Osteoblast (primary cell): ENCODE measurements at regions not wholly inside any gene's neighbourhood (a gene's known extent, or its start where the extent isn't known, plus 50 kb on each side); places are given as distances from the start of the nearest gene placed in this dataset.

Experiments
- DNase-seq: peaks from one replicate; pipeline ENCODE4 v3.0.0; 2011; ENCODE audit warnings: low spot score, mixed read lengths; ENCODE audit not compliant: insufficient read length; ENCODE audit errors: missing footprints
- H2AFZ ChIP-seq: 2 replicates; pipeline ENCODE4 v1.6.0; 2011; ENCODE audit warnings: mild to moderate bottlenecking, low read length
- H3K27ac ChIP-seq: 2 replicates; pipeline ENCODE4 v1.5.1; 2011; ENCODE audit warnings: mild to moderate bottlenecking, low read depth, low read length, moderate library complexity
- H3K27me3 ChIP-seq: 2 replicates; pipeline ENCODE4 v1.6.0; 2012; ENCODE audit warnings: mild to moderate bottlenecking, control low read depth, inconsistent platforms, low read length, moderate library complexity; ENCODE audit not compliant: insufficient read depth
- H3K36me3 ChIP-seq: 2 replicates; pipeline ENCODE4 v1.5.1; 2011; ENCODE audit warnings: mild to moderate bottlenecking, low read length, control low read depth, moderate library complexity; ENCODE audit not compliant: insufficient read depth
- H3K4me1 ChIP-seq: 2 replicates; pipeline ENCODE4 v1.5.1; 2011; ENCODE audit warnings: mild to moderate bottlenecking, low read length, control low read depth, moderate library complexity; ENCODE audit not compliant: insufficient read depth
- H3K4me2 ChIP-seq: 2 replicates; pipeline ENCODE4 v1.6.0; 2011; ENCODE audit warnings: mild to moderate bottlenecking, low read length; ENCODE audit not compliant: insufficient read depth
- H3K4me3 ChIP-seq: fragments of 200-600 bp; sonication (generic); 3 replicates; pipeline ENCODE4 v1.5.1; 2012; ENCODE audit warnings: mild to moderate bottlenecking, low read length, inconsistent platforms; ENCODE audit not compliant: insufficient read depth
- H3K79me2 ChIP-seq: 2 replicates; pipeline ENCODE4 v1.6.0; 2012; ENCODE audit warnings: mild to moderate bottlenecking, low read length, control low read depth, inconsistent platforms; ENCODE audit not compliant: insufficient read depth
- H3K9me3 ChIP-seq: 2 replicates; pipeline ENCODE4 v1.5.1; 2011; ENCODE audit warnings: low read depth, low read length, control low read depth
- H4K20me1 ChIP-seq: 2 replicates; pipeline ENCODE4 v1.6.0; 2012; ENCODE audit warnings: mild to moderate bottlenecking, low read length, control low read depth; ENCODE audit not compliant: insufficient read depth
- TF ChIP-seq, protein P1 (sequence below): IDR thresholded peaks from 2 replicates; pipeline ENCODE4 v1.5.1; 2011; ENCODE audit warnings: mild to moderate bottlenecking, low read depth, low read length, moderate library complexity; ENCODE audit errors: extremely low read depth

DNA sequence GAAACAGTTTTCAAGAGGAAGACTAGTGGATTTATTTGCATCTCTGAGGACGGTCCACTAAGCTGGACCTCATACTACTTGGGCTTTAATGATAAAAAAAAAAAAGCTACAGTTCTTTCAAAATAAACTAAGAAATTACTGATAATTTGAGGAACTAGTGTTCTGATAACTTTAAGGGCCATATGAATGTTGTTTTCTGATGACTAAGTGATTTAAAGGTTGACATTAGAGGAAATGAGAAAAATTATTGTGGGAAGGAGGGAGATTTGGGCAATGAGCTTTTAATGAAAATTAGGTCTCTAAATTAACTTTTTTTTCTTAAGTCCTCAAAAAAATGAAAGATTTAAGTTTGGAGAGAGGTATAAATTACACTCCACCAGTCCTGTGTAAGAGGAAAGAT, 60.8 kb upstream of the IL2 start:
- Histone ChIP-seq H2AFZ (no peak overlapping the region), H4K20me1 (no peaks in the 10 kb centered on the region), H3K27ac (no peak overlapping the region), H3K79me2 (no peaks in the 10 kb centered on the region), H3K4me2 (no peak overlapping the region), H3K9me3 (no peaks in the 10 kb centered on the region), H3K4me3 (no peak overlapping the region), H3K27me3 (peaks cover 8% of the 10 kb centered on the region), H3K36me3 (no peaks in the 10 kb centered on the region), H3K4me1 (no peaks in the 10 kb centered on the region)
- TF ChIP-seq, protein P1, sequence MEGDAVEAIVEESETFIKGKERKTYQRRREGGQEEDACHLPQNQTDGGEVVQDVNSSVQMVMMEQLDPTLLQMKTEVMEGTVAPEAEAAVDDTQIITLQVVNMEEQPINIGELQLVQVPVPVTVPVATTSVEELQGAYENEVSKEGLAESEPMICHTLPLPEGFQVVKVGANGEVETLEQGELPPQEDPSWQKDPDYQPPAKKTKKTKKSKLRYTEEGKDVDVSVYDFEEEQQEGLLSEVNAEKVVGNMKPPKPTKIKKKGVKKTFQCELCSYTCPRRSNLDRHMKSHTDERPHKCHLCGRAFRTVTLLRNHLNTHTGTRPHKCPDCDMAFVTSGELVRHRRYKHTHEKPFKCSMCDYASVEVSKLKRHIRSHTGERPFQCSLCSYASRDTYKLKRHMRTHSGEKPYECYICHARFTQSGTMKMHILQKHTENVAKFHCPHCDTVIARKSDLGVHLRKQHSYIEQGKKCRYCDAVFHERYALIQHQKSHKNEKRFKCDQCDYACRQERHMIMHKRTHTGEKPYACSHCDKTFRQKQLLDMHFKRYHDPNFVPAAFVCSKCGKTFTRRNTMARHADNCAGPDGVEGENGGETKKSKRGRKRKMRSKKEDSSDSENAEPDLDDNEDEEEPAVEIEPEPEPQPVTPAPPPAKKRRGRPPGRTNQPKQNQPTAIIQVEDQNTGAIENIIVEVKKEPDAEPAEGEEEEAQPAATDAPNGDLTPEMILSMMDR: no peak
- DNase-seq: no peak

DNA sequence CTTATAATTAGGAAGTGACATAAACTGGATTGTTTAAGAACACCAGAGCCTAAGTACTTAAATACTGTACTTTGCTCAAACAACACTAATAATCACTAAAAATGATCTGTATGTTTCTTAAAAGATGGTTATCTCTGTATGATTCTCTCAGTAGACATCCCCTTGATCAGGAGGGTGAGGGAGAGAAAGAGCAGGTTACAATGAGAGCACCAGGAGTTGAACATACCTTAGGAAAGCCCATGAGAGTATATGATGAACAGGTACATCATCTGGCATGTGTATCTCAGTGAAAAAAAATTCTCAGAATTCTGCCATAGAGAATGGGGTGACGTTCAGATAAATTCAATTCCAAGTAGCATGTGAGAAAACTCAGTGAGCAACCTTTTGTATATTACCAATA, 59.9 kb upstream of the IL2 start:
- TF ChIP-seq, protein P1: no peak
- Histone ChIP-seq H3K4me3 (no peak overlapping the region), H2AFZ (no peak overlapping the region), H3K36me3 (no peaks in the 10 kb centered on the region), H3K27me3 (peaks cover 11% of the 10 kb centered on the region), H3K79me2 (no peaks in the 10 kb centered on the region), H4K20me1 (no peaks in the 10 kb centered on the region), H3K4me1 (no peaks in the 10 kb centered on the region), H3K27ac (no peak overlapping the region), H3K9me3 (no peaks in the 10 kb centered on the region), H3K4me2 (no peak overlapping the region)
- no peak for DNase-seq

DNA sequence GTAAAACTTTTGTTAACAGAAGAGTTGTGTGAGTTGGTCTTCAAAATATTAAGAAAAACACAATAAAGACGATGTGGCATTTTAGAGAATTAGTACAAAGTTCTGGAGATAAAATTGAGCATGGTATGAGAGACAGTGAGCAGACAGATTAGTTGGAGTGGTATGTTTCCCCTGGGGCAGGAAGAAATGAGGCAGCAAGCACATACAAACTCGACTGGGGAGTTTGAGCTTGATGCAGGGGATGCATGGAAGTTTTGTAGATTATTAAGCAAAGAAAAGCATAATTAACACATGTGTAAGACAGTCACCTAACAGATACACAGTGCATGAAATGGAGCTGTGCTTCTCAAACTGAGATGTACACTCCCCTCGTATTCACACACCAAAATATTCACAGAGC, 58.1 kb upstream of the IL2 start:
- H3K36me3 ChIP-seq: no peaks in the 10 kb centered on the region
- H3K4me3 ChIP-seq: no peak overlapping the region
- TF ChIP-seq, protein P1: no peak
- H3K27ac ChIP-seq: no peak overlapping the region
- no peak for DNase-seq
- no peak overlapping the region for H3K4me2 ChIP-seq
- no peak overlapping the region for H2AFZ ChIP-seq
- no peaks in the 10 kb centered on the region for H3K4me1 ChIP-seq
- H3K27me3 ChIP-seq: peaks cover 11% of the 10 kb centered on the region
- no peaks in the 10 kb centered on the region for H3K9me3 ChIP-seq
- H4K20me1 ChIP-seq: no peaks in the 10 kb centered on the region
- H3K79me2 ChIP-seq: no peaks in the 10 kb centered on the region

DNA sequence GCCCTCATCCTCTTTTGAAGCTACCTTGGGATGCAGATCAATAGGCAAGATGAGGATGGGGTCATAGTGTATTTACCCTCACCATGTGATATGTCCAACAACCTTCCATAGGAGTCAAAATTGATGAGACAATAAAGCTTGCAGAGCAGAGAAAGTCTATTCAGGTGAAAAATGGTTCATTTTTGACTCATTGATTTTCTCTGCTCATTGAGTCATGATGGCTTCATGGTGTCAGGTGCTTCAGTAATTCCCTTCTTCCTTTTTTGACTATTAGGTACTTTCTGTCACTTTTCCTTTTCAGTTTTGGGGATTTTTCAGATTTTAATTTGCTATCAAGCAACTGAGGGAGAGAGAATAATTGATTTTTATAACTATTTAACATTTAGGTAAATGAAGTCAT, 55.9 kb upstream of the IL2 start:
- H3K4me2 ChIP-seq: no peak overlapping the region
- no peak overlapping the region for H2AFZ ChIP-seq
- H3K9me3 ChIP-seq: no peaks in the 10 kb centered on the region
- peaks cover 8% of the 10 kb centered on the region for H3K27me3 ChIP-seq
- H3K4me1 ChIP-seq: no peaks in the 10 kb centered on the region
- H3K79me2 ChIP-seq: no peaks in the 10 kb centered on the region
- no peak overlapping the region for H3K27ac ChIP-seq
- no peaks in the 10 kb centered on the region for H3K36me3 ChIP-seq
- no peaks in the 10 kb centered on the region for H4K20me1 ChIP-seq
- TF ChIP-seq, protein P1: no peak
- DNase-seq: no peak
- H3K4me3 ChIP-seq: no peak overlapping the region
